PC-9 (cell line): ENCODE measurements at regions not wholly inside any gene's neighbourhood (a gene's known extent, or its start where the extent isn't known, plus 50 kb on each side); places are given as distances from the start of the nearest gene placed in this dataset.

ENCODE experiments used
- BruUV-seq: library from RNA; stranded (reverse); fragments of 400-500 nt; replicated peaks from 2 replicates; lab custom pipeline; 2021; lab: Mats Ljungman, UMichigan
- CTCF ChIA-PET: fragments of 300-600 bp; sonication (Branson Sonifier 250); formaldehyde crosslinking; loops from one replicate; lab custom pipeline; 2022; ENCODE audit warnings: antibody characterized with exemption; lab: Charles Lee
- POLR2A ChIA-PET: fragments of 300-600 bp; sonication (Branson Sonifier 250); formaldehyde crosslinking; loops from one replicate; lab custom pipeline; 2022; ENCODE audit warnings: antibody characterized with exemption; ENCODE audit not compliant: unreplicated experiment; lab: Charles Lee
- DNase-seq, 2 experiments: peaks; one replicate each; pipeline versions ENCODE4 v3.0.0 to v3.0.0-alpha.2; 2015 to 2022; ENCODE audit warnings: mixed read lengths in 1 of 2
- H2AFZ ChIP-seq: fragments of 200-600 bp; sonication (generic); 2 replicates; pipeline ENCODE4 v1.8.1; 2017; ENCODE audit warnings: antibody characterized with exemption
- H3F3A ChIP-seq: fragments of 200-600 bp; sonication (generic); 2 replicates; pipeline ENCODE4 v1.8.1; 2017; ENCODE audit warnings: antibody characterized with exemption, mild to moderate bottlenecking, low read depth; ENCODE audit not compliant: insufficient read depth
- H3K27ac ChIP-seq: fragments of 200-600 bp; sonication (generic); 2 replicates; pipeline ENCODE4 v1.6.1; 2016; ENCODE audit warnings: mixed run types
- H3K27me3 ChIP-seq: fragments of 200-600 bp; sonication (generic); 2 replicates; pipeline ENCODE4 v1.6.1; 2016; ENCODE audit warnings: low read depth, mixed run types; ENCODE audit not compliant: insufficient read depth
- H3K36me3 ChIP-seq: fragments of 200-600 bp; sonication (generic); 2 replicates; pipeline ENCODE4 v1.6.1; 2016; ENCODE audit warnings: low read depth, mixed run types
- H3K4me1 ChIP-seq: fragments of 200-600 bp; sonication (generic); replicated peaks from 2 replicates; pipeline ENCODE4 v1.6.1; 2016; ENCODE audit warnings: mixed run types; ENCODE audit not compliant: insufficient read depth
- H3K4me2 ChIP-seq: fragments of 200-600 bp; sonication (generic); 2 replicates; pipeline ENCODE4 v1.6.1; 2017; ENCODE audit warnings: mixed run types
- H3K4me3 ChIP-seq: fragments of 200-600 bp; sonication (generic); 2 replicates; pipeline ENCODE4 v1.6.1; 2016; ENCODE audit warnings: mixed run types
- H3K79me2 ChIP-seq: fragments of 200-600 bp; sonication (generic); 2 replicates; pipeline ENCODE4 v1.6.1; 2017; ENCODE audit warnings: low read depth, mixed run types
- H3K9me2 ChIP-seq: fragments of 200-600 bp; sonication (generic); 2 replicates; pipeline ENCODE4 v1.8.1; 2017; ENCODE audit warnings: mild to moderate bottlenecking; ENCODE audit not compliant: insufficient read depth
- H3K9me3 ChIP-seq: fragments of 200-600 bp; sonication (generic); 2 replicates; pipeline ENCODE4 v1.8.1; 2016; ENCODE audit warnings: low read depth; ENCODE audit not compliant: insufficient read depth
- H4K20me1 ChIP-seq: fragments of 200-600 bp; sonication (generic); 2 replicates; pipeline ENCODE4 v1.8.1; 2017; ENCODE audit not compliant: insufficient read depth
- CTCF ChIP-seq: fragments of 200-600 bp; sonication (generic); conservative IDR thresholded peaks from 2 replicates; pipeline ENCODE4 v1.6.1; 2017; ENCODE audit warnings: mixed run types, antibody characterized with exemption, mild to moderate bottlenecking, moderate library complexity
- EZH2 ChIP-seq: fragments of 200-600 bp; sonication (generic); IDR thresholded peaks from 2 replicates; pipeline ENCODE4 v1.8.0; 2017; ENCODE audit warnings: antibody characterized with exemption, low read depth
- intact Hi-C: fragments of 100-400 bp; cut with micrococcal nuclease; formaldehyde crosslinking; loops from one replicate; pipeline ENCODE4 v1.10.0; 2022; ENCODE audit not compliant: unreplicated experiment

- TF ChIP-seq EZH2, result no peak
- TF ChIP-seq CTCF, result no peak
- no peak overlapping the region for H3K4me3 ChIP-seq
- peaks cover 4% of the 10 kb centered on the region for H3K27me3 ChIP-seq
- H3K4me1 ChIP-seq, result no peaks in the 10 kb centered on the region
- no peaks in the 10 kb centered on the region for H3K36me3 ChIP-seq
- no peaks in the 10 kb centered on the region for H3F3A ChIP-seq
- H3K4me2 ChIP-seq, result no peak overlapping the region
- H2AFZ ChIP-seq, result no peak overlapping the region
- DNase-seq, result no peak
- BruUV-seq, result no TSS peak
- CTCF ChIA-PET, result no interaction called here
- no peak overlapping the region for H3K27ac ChIP-seq
- no peaks in the 10 kb centered on the region for H4K20me1 ChIP-seq
- no peaks in the 10 kb centered on the region for H3K79me2 ChIP-seq
- H3K9me2 ChIP-seq, result no peaks in the 10 kb centered on the region
- POLR2A ChIA-PET, result no interaction called here
- H3K9me3 ChIP-seq, result 0 out of 2 replicates have a peak, but pooled peaks cover 4% of the 10 kb centered on the region
- intact Hi-C loops, result no loop called here
These were observed 81.8 kb upstream of the SHANK2 start for GRCh38 chr11:71334191-71334590.

GRCh38 chr11:71333473-71333872 is 81.1 kb upstream of the SHANK2 start:
- H3K4me3 ChIP-seq, result no peak overlapping the region
- TF ChIP-seq CTCF, result no peak
- TF ChIP-seq EZH2, result no peak
- intact Hi-C loops, result no loop called here
- no peak overlapping the region for H2AFZ ChIP-seq
- H3K79me2 ChIP-seq, result no peaks in the 10 kb centered on the region
- H3K4me1 ChIP-seq, result no peaks in the 10 kb centered on the region
- POLR2A ChIA-PET, result interaction anchor here (0.6 kb wide), 1 partner anchor 72 kb away, joined by 3 read pairs; no protein-coding TSS in a partner anchor
- H3K9me3 ChIP-seq, result 0 out of 2 replicates have a peak, but pooled peaks cover 4% of the 10 kb centered on the region
- no peaks in the 10 kb centered on the region for H3K36me3 ChIP-seq
- no peak overlapping the region for H3K27ac ChIP-seq
- H3K9me2 ChIP-seq, result no peaks in the 10 kb centered on the region
- H3F3A ChIP-seq, result no peaks in the 10 kb centered on the region
- CTCF ChIA-PET, result no interaction called here
- H3K4me2 ChIP-seq, result no peak overlapping the region
- no peak for DNase-seq
- no peaks in the 10 kb centered on the region for H4K20me1 ChIP-seq
- no TSS peak for BruUV-seq
- H3K27me3 ChIP-seq, result no peaks in the 10 kb centered on the region; the same call in none of the 2 replicates

GRCh38 chr11:71332447-71332846 is 80.1 kb upstream of the SHANK2 start:
- CTCF ChIA-PET, result no interaction called here
- Histone ChIP-seq H3K4me1 (no peaks in the 10 kb centered on the region), H3K4me2 (no peak overlapping the region), H3K27me3 (no peaks in the 10 kb centered on the region; the same call in 1 of the 2 replicates), H4K20me1 (no peaks in the 10 kb centered on the region), H3K36me3 (no peaks in the 10 kb centered on the region), H3F3A (no peaks in the 10 kb centered on the region), H3K9me3 (0 out of 2 replicates have a peak, but pooled peaks cover 4% of the 10 kb centered on the region), H3K79me2 (no peaks in the 10 kb centered on the region), H3K4me3 (no peak overlapping the region), H2AFZ (no peak overlapping the region), H3K27ac (no peak overlapping the region), H3K9me2 (no peaks in the 10 kb centered on the region)
- no TSS peak for BruUV-seq
- TF ChIP-seq CTCF (no peak), EZH2 (no peak)
- POLR2A ChIA-PET, result no interaction called here
- DNase-seq, result no peak
- intact Hi-C loops, result no loop called here
